ENCODE measurements at regions not wholly inside any gene's neighbourhood (a gene's known extent, or its start where the extent isn't known, plus 50 kb on each side); places are given as distances from the start of the nearest gene placed in this dataset.

GRCh38 chr6:102820098-102820497 is 1426.6 kb downstream of the GRIK2 start:
- TF ChIP-seq, protein P1, sequence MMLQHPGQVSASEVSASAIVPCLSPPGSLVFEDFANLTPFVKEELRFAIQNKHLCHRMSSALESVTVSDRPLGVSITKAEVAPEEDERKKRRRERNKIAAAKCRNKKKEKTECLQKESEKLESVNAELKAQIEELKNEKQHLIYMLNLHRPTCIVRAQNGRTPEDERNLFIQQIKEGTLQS (IDR thresholded peaks at IDR 0.05): no peak
- no peak for TF ChIP-seq EGR1 (IDR thresholded peaks at IDR 0.05; ENCODE audit: low read depth in 2 of 2)
- no peak for TF ChIP-seq RAD21 (IDR thresholded peaks at IDR 0.05)
- TF ChIP-seq, protein P2, sequence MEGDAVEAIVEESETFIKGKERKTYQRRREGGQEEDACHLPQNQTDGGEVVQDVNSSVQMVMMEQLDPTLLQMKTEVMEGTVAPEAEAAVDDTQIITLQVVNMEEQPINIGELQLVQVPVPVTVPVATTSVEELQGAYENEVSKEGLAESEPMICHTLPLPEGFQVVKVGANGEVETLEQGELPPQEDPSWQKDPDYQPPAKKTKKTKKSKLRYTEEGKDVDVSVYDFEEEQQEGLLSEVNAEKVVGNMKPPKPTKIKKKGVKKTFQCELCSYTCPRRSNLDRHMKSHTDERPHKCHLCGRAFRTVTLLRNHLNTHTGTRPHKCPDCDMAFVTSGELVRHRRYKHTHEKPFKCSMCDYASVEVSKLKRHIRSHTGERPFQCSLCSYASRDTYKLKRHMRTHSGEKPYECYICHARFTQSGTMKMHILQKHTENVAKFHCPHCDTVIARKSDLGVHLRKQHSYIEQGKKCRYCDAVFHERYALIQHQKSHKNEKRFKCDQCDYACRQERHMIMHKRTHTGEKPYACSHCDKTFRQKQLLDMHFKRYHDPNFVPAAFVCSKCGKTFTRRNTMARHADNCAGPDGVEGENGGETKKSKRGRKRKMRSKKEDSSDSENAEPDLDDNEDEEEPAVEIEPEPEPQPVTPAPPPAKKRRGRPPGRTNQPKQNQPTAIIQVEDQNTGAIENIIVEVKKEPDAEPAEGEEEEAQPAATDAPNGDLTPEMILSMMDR (IDR thresholded peaks at IDR 0.05; ENCODE audit: low read depth, low read length, missing input control): no peak
- TF ChIP-seq GABPA (IDR thresholded peaks at IDR 0.05 in 1 of 2, conservative IDR thresholded peaks at IDR 0.05 in 1 of 2): no peak

All from liver (tissue), 3 donors.